Right ventricle myocardium superior (tissue), 1 donor: ENCODE measurements at regions not wholly inside any gene's neighbourhood (a gene's known extent, or its start where the extent isn't known, plus 50 kb on each side); places are given as distances from the start of the nearest gene placed in this dataset.
"Not testable (repeated sequence)": the region's sequence is repeated elsewhere in the genome, so short reads cannot be mapped to it uniquely, and the experiment has no call there.

Experiments
- ATAC-seq: fragments of 200-7000 bp; cut with Tn5 transposase; one replicate; pipeline ENCODE4 v1.9.1; 2020; ENCODE audit warnings: mild to moderate bottlenecking; ENCODE audit not compliant: poor library complexity
- DNase-seq: peaks from one replicate; pipeline ENCODE4 v3.0.0-alpha.2; 2020
- intact Hi-C: fragments of 100-400 bp; cut with DNase I; formaldehyde crosslinking; loops from one replicate; pipeline ENCODE4 v1.11.2; 2022
- donor health status: DM: no; HTN: yes; CAD: no; lungs with severe emphysema.

DNA sequence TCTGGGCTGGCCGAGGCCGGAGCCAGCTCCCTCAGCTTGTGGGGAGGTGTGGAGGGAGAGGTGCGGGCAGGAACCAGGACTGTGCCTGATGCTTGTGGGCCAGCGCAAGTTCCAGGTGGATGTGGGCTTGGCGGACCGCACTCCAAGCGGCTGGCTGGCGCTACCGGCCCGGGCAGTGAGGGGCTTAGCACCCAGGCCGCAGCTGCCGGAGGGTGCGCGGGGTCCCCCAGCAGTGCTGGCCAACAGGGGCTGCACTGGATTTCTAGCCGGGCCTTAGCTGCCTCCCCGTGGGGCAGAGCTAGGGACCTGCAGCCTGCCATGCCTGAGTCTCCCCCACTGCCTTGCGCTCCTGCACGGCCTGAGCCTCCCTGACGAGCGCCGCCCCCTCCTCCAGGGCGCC lies 242.8 kb downstream of the CCSER2 start:
- DNase-seq (no peak), ATAC-seq (no peak)
- intact Hi-C loops: no loop called here

DNA sequence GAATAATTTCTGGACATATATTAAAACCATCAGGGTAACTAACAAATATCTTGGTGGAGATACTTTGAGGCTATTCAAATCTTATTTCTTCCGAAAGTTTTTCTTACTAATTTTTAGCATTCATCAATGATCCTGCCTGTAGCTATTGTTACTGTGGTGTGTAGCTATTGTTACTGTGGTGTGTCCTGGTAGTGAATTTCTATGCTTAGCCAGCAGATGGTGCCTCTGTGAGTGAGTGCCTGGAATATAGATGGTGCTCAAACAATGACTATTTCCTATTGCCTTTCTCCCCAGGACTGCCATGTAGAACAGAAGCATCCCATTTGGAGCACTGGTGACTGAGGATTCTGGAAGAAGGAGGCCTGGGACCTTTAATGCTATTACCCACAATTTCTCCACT lies 245.7 kb downstream of the CCSER2 start:
- no peak for DNase-seq
- intact Hi-C loops: no loop called here
- ATAC-seq: no peak

DNA sequence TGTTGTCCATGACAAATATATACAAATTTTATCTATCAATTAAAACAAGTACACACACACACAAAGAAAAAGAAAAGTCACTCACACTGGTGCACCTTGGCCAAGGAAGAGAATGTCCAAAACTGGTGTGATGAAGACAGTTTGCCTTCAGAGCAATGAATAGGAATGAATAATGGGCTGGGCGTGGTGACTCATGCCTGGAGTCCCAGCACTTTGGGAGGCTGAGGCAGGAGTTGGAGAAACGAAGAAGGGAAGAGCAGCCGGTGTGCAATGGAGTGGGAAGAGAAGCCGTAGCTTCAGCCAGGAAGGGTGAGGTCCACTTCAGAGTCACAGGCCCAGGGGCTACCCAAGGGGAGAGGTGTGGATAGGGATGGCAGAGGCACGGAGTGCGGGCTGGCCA lies 253.6 kb downstream of the CCSER2 start:
- intact Hi-C loops: no loop called here
- ATAC-seq (no peak), DNase-seq (no peak)

DNA sequence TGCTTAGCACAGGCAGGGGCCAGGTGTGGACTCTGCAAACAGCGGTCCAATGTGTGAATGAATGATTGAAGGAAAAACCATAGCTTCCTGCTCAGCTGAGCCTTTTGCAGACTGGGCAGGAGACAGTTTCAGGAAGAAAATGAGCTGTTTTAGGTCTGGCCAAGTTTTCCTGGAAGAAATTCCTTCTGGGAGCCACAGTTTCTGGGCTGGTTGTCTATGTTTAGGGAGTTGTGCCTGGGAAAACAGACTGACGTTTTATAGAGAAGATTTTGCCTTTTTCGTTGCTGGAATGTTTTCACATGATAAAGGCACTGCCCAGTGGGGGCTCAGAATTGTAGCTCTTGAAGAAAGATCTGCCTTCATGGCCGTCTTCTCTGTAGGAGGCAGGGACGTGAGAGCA lies 255.1 kb downstream of the CCSER2 start:
- ATAC-seq: no peak
- intact Hi-C loops: no loop called here

DNA sequence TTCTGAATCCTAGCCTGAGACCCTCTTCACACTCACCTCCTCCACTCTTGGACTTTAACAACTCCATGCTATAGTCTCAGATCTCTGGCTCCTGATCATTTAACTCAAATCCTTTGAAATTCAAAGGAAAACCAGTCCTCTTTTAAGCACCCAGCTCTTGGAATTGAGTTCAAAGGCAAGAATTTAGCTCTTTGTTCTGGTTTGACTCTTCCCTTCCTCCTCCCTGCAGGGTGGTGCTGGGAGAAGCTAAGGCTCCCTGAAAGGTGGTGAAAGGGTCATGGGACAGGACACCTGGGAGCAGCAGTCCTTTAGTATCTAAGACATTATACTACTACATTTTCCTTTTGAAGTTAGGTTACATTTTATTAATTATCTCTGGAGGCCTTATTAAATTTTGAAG lies 259.4 kb downstream of the CCSER2 start:
- intact Hi-C loops: no loop called here
- ATAC-seq (no peak), DNase-seq (no peak)

More for the DNA sequence above, 255.1 kb downstream of the CCSER2 start:
- no peak for DNase-seq

DNA sequence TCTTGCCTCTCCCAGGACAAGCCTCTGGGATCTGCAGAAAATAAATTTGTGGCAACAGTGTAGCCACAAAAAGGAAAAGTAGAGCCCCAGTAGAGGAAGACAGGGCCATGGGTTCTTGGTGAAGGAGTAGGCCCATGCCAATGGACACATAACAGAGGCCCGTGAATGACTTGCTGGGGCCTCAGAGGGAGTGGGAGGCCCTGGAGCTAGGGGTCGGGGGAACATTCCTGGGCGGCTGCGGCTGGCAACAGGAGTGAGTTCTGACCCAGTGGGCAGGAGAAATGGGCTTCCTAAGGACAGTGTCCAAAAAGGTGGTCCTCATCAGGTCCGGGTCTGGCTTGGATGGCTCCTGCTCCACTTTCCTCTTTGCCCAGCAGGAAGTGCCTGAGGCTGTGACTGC lies 260.0 kb downstream of the CCSER2 start:
- no peak for ATAC-seq
- DNase-seq: no peak
- intact Hi-C loops: no loop called here

DNA sequence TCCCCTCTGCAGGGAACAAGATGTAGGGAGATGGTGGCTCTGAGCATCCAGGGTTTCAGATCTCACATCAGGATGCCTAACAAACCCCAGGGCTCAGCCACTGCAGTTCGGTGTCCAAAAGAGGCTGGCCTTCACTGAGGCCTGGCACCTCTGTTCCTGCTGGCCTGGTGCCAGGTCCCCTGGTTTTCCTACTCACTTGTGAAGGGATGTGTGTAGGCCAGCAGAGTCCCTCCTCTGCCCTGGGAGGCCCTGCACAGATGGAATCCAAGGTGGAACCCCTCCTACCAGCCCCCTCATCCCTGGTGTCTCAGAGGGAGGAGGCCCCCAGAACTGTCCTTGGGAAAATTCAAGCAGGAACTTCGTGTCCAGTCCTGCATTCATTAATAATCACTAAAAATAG lies 260.6 kb downstream of the CCSER2 start:
- ATAC-seq (no peak), DNase-seq (no peak)
- intact Hi-C loops: no loop called here

DNA sequence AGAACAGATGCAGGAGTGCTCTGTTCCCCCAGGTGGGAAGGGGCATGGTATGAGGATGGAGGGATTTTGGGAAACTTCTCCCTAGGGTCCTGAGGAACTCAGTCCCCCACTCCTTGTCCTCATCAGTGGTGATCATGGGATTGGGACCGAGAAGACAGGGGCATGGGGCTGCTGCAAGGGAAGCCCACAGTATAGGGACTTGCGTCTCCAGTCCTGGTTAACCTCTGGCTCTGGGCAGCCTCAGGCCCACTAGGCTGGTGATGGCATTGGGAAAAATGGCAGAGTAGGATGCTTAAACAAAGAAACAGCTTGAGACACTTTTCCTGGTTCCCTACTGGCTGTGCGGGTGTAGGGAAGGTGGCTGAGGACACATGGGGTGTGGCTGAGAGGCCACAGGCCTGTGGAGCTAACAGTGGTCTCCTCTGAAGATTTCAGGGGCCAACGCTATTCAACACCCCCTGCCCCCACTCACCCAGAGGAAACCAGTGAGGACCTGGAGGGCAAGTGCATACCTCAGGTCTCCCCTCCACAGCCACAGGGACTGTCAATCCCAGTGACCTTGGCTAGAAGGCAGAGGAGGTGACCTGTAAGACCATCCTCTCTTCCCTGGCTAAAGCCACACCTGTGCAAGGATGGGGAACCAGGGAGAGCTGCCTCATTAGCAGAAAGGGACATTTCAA lies 261.3 kb downstream of the CCSER2 start:
- no peak for ATAC-seq
- DNase-seq: no peak

DNA sequence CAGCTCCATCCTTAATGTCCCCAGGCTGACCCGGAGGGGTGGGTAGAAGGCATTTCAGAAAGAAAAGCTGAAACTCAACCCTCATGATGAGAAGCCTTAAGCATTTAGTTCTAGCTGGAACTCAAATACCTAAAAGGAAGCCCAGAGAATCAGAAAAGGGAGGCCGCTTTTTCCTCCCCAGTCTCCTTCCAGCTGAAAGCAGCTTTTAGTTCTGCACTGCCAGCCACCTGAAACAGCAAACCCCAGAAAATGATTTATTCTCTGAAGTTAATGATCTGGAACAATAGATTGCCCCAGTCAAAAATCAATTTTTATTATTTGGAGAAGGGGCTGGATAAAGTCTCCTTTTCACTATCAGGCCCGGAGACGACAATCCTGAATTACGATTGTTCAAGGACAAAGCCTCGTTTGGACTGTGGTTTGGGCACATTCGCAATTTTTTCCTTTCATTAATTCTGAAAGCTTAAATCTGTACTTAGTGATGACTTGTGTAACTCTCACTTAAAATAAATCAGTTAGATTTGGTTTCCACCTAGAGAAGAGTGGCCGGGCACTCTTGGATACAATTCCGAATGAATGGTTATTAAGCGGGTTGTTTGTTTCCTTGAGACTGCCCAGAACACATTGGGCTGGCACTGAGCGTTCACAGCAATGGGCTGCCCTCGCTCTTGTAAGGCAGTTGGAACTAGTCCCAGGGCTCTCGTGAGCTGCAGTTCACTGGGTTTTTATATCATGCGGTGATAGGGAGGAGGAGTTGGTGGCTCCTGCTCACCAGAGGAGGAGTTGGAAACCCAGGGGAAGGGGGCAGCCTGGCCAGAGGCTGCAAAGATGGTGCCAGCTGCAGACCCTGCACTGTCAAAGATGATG lies 262.2 kb downstream of the CCSER2 start:
- intact Hi-C loops: no loop called here
- DNase-seq (peak; percentile 49), ATAC-seq (peak; percentile 85)

More for the DNA sequence above, 261.3 kb downstream of the CCSER2 start:
- intact Hi-C loops: no loop called here

DNA sequence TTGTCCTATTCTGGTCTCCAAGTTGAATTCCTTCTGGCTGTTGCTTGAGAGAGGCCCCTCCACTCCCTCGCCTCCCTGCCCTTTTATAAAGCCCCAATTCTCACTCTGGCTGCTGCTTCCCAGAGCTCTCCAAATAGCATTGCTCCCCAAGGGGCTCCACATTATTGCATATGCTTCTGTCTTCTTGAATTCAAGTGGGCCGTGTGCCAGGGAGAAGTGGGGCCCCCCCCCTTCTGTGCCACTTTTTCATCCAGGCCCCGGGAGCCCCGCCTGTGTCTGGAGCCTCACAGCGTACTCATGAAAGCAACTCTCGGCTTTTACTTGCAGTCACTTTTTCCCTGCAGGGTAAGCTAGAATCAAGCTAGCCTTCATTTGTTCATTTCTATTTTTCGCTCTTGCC lies 265.1 kb downstream of the CCSER2 start:
- intact Hi-C loops: no loop called here
- ATAC-seq (no peak), DNase-seq (no peak)

DNA sequence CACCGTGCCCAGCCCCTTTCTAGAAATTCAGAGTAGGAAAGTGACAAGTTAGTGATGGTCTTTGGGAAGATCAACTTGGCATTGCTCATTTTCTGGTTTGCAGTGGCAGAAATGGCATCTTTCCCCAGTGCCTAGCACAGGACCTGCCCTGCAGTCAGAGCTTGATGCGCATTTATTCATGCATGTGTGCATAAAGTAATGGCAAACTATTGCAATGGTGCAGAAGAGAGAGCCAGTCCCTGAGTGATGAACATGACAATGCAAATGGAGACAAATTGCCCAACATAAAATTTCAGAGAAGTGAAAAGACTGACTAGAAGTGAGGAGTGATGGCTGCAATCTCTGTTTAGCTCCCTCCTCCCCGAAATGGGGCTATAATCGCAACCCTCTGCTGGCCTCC lies 268.2 kb downstream of the CCSER2 start:
- DNase-seq (no peak), ATAC-seq (no peak)
- intact Hi-C loops: no loop called here

DNA sequence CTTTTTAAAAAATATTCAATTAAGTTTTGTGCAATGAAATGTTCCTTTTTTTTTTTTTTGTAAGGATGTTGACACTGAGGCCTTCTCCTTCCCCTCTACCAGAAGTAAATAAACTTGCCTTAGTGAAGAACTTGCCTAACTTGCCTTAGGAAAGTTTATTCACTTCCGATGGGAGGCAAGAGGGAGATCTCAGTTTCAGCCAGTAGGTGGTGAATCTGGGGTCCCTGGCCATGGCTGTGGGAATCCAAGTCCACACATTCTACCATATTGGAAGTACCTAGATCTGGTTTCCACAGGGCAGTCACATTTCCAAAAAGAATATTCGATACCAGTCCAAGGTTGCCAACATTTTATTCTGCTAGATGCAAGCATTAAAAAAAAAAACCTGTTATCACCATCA lies 270.9 kb downstream of the CCSER2 start:
- intact Hi-C loops: no loop called here
- DNase-seq (no peak), ATAC-seq (no peak)

DNA sequence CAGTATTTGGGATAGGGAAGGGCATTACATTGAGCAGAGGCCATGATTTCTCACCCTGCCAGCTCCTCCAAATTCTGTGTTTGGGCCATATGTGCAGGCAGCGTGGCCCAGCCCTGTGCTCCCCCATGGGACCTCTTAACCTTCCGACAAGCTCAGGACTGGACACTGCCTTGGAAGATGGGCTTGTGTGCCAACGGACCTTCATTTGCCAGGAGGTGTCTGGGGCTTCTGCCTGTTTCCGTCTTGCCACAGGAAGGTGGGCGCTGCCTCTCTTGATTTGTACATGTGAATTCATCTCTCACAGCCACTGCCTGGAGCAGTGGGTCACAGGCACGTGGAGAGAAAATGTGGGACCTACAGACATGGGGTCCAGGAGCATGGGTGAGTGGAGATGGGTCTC lies 272.6 kb downstream of the CCSER2 start:
- intact Hi-C loops: no loop called here
- ATAC-seq (no peak), DNase-seq (no peak)

DNA sequence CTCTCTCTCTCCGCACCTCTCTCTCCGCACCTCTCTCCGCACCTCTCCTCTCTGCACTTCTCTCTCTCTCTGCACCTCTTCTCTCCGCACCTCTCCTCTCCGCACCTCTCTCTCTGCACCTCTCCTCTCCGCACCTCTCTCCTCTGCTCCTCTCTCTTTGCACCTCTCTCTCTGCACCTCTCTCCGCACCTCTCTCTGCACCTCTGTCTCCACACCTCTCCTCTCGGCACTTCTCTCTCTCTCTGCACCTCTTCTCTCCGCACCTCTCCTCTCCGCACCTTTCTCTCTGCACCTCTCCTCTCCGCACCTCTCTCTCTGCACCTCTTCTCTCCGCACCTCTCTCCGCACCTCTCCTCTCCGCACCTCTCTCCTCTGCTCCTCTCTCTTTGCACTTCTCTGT lies 274.2 kb downstream of the CCSER2 start:
- DNase-seq, ATAC-seq, intact Hi-C loops: not testable (repeated sequence)

DNA sequence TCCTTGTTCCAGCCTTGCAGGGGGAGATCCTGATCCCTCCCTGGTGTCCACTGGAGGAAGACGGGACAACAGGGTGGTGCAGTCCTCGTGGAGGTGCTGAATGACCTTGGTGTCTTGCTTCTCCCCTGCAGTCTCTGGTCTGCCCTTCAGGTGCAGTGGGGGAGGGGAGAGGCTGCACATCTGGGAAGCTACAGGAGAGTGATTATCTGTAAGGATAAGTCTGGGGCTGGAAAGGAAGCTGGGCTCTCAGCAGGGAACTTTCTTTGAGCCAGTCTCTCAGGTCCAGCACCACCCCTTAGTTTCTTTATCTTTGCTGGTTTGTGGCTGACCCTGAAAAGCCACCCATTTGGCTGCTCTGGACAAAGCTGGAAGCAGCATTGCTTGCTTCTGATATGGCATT lies 275.6 kb downstream of the CCSER2 start:
- no peak for ATAC-seq

DNA sequence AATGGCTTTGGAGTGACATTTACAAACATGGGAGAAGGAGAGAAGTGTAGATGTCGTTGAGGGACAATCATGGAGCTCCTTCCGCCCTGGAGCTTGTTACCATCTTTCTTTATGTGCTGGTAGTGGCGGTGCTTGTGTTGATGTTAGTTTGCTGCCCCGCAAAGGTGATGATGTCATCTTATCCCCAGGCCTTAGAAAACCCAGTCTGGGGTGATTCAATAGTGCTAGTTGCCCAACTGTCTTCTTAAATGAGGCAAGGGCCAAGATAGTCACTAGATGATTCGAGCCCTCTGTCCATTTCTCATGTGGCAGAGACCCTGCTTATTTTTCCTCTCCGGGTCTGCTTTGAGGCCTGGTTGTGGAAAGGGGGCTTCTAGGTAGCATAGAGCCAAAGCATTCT lies 277.4 kb downstream of the CCSER2 start:
- no peak for ATAC-seq
- intact Hi-C loops: no loop called here
- DNase-seq: no peak

More for the DNA sequence above, 275.6 kb downstream of the CCSER2 start:
- no peak for DNase-seq
- intact Hi-C loops: no loop called here

DNA sequence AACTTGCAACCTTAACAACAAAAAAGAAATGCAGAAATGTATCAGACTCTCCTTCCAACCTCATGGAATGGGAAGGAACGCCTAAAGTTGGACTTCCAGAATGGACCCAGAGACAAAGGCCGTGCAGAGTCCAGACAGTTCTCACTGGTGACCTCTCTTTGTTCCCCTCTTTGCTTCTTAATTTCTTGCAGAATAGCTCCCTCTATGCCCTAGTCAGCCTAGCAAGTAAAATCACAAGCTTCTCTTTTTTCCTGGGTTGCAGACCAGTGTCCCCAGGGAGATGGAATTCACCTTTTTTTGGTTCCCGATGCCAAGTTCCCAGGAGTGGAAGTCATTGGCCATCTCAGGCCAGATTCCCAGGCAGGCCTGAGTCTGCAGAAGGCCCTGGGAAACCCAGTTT lies 278.0 kb downstream of the CCSER2 start:
- no peak for DNase-seq
- intact Hi-C loops: no loop called here
- ATAC-seq: no peak

DNA sequence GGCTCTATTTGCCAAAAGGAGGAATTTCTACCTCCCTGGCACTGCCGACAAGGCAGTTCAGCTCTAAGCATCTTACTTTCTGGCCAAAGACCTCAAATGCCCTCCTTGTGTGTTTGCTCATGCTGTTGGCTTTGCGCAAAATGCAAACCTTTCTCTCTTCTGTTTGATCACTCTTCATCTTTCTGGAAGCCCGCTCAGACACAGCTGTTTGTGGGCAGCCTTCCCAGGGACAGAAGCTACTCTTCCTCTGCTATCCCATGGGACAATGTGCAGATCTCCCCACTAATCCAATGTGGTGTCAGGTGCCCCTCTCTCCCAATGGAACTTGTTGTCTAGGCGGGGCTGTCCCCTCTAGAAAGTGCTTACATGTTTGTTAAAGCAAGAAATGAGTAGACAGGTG lies 278.7 kb downstream of the CCSER2 start:
- ATAC-seq: no peak
- intact Hi-C loops: no loop called here
- no peak for DNase-seq

DNA sequence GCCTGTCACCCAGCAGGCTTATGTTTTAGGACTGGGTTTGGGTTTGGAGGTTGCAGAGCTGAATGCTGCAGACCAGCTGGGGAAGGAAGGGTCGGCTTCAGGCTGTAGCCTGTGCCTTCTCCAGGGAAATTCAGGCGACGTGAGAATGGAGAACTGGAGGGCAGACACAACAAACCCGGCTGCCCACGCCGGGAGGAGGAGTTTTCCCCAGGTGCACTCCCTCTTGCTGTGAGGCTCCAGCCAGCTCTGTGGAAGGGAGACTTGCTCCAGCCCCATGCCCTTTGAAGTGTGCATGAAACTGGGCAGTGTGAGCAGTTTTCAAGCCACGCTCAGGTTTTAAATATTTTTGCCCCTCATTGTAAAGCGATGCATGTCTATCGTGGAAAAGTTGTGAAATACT lies 279.1 kb downstream of the CCSER2 start:
- intact Hi-C loops: no loop called here
- DNase-seq: no peak
- no peak for ATAC-seq

DNA sequence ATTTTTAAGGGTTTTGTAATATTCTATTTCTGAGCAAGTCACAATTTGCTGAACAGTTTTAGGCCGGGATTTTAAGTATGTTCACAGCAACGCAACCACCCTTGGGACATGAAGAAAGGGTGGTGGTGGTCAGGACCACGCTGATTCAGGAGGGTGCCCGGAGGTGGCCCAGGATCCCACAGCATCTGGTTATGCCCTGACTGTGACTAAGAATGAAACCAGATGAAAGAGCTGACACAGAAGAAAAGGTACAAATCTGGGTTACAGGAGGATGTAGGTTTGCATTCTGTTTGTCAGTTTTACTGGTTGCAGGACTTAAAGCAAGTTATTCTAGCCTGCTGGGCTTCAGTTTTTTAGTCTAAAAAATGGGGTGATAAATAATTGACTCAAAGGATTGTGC lies 279.7 kb downstream of the CCSER2 start:
- no peak for DNase-seq
- intact Hi-C loops: no loop called here
- no peak for ATAC-seq
